K562 (cell line): ENCODE measurements at regions not wholly inside any gene's neighbourhood (a gene's known extent, or its start where the extent isn't known, plus 50 kb on each side); places are given as distances from the start of the nearest gene placed in this dataset.

ENCODE experiments used
- GABPB2 ChIP-seq: fragments of 250-450 bp; sonication (Bioruptor Pico); conservative IDR thresholded peaks from 2 replicates; pipeline ENCODE4 v1.5.1; 2021; ENCODE audit warnings: mild to moderate bottlenecking
- HMGN3 ChIP-seq: IDR thresholded peaks from 2 replicates; pipeline ENCODE4 v1.6.1; 2011; ENCODE audit warnings: borderline replicate concordance, low read depth, mild to moderate bottlenecking, mixed read lengths, low read length; ENCODE audit not compliant: insufficient read length; ENCODE audit errors: extremely low read depth
- RFX7 ChIP-seq: fragments of 250-450 bp; sonication (Bioruptor Pico); IDR thresholded peaks from 2 replicates; pipeline ENCODE4 v1.5.1; 2021; ENCODE audit warnings: mild to moderate bottlenecking
- ZNF311 ChIP-seq: fragments of 250-450 bp; sonication (Bioruptor Pico); IDR thresholded peaks from 2 replicates; pipeline ENCODE4 v1.4.0; 2020; ENCODE audit warnings: mild to moderate bottlenecking, moderate library complexity
- ZNF551 ChIP-seq: fragments of 250-450 bp; sonication (Bioruptor Pico); IDR thresholded peaks from 2 replicates; pipeline ENCODE4 v1.5.0; 2021; ENCODE audit warnings: mild to moderate bottlenecking, moderate library complexity
- TF ChIP-seq, protein P1 (sequence below): fragments of 200-600 bp; sonication (generic); IDR thresholded peaks from one replicate; pipeline ENCODE4 v1.6.1; 2012; ENCODE audit warnings: mild to moderate bottlenecking, low read depth, low read length, inconsistent platforms
- TF ChIP-seq, protein P2 (sequence below): fragments of 450-650 bp; IDR thresholded peaks from 2 replicates; pipeline ENCODE4 v1.7.1; 2018; ENCODE audit warnings: mild to moderate bottlenecking, low read depth; ENCODE audit not compliant: partially characterized antibody
- TF ChIP-seq, protein P3 (sequence below): sonication (generic); formaldehyde crosslinking; IDR thresholded peaks from 2 replicates; pipeline ENCODE4 v1.8.0; 2022; ENCODE audit warnings: mild to moderate bottlenecking, missing genetic modification reagents

DNA sequence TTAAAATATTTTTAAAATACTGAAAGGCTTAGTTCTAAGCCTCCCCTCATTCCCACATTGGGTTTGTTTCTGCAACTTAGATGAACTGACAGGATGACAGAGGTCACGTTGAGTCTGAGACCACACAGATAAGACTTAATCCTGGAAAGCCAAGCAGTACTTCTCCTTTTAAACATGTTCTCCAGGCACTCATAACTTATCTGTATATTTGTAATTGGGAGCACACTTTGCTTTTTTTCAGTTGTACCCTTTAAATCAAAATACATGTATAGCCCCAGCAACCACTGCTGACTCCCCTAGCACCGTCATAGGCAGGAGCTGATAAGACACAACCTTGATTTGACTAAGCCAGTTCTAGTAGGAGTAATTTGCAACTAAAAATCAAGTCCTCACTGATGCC lies 394.8 kb downstream of the PID1 start (continued):
- TF ChIP-seq, protein P1, sequence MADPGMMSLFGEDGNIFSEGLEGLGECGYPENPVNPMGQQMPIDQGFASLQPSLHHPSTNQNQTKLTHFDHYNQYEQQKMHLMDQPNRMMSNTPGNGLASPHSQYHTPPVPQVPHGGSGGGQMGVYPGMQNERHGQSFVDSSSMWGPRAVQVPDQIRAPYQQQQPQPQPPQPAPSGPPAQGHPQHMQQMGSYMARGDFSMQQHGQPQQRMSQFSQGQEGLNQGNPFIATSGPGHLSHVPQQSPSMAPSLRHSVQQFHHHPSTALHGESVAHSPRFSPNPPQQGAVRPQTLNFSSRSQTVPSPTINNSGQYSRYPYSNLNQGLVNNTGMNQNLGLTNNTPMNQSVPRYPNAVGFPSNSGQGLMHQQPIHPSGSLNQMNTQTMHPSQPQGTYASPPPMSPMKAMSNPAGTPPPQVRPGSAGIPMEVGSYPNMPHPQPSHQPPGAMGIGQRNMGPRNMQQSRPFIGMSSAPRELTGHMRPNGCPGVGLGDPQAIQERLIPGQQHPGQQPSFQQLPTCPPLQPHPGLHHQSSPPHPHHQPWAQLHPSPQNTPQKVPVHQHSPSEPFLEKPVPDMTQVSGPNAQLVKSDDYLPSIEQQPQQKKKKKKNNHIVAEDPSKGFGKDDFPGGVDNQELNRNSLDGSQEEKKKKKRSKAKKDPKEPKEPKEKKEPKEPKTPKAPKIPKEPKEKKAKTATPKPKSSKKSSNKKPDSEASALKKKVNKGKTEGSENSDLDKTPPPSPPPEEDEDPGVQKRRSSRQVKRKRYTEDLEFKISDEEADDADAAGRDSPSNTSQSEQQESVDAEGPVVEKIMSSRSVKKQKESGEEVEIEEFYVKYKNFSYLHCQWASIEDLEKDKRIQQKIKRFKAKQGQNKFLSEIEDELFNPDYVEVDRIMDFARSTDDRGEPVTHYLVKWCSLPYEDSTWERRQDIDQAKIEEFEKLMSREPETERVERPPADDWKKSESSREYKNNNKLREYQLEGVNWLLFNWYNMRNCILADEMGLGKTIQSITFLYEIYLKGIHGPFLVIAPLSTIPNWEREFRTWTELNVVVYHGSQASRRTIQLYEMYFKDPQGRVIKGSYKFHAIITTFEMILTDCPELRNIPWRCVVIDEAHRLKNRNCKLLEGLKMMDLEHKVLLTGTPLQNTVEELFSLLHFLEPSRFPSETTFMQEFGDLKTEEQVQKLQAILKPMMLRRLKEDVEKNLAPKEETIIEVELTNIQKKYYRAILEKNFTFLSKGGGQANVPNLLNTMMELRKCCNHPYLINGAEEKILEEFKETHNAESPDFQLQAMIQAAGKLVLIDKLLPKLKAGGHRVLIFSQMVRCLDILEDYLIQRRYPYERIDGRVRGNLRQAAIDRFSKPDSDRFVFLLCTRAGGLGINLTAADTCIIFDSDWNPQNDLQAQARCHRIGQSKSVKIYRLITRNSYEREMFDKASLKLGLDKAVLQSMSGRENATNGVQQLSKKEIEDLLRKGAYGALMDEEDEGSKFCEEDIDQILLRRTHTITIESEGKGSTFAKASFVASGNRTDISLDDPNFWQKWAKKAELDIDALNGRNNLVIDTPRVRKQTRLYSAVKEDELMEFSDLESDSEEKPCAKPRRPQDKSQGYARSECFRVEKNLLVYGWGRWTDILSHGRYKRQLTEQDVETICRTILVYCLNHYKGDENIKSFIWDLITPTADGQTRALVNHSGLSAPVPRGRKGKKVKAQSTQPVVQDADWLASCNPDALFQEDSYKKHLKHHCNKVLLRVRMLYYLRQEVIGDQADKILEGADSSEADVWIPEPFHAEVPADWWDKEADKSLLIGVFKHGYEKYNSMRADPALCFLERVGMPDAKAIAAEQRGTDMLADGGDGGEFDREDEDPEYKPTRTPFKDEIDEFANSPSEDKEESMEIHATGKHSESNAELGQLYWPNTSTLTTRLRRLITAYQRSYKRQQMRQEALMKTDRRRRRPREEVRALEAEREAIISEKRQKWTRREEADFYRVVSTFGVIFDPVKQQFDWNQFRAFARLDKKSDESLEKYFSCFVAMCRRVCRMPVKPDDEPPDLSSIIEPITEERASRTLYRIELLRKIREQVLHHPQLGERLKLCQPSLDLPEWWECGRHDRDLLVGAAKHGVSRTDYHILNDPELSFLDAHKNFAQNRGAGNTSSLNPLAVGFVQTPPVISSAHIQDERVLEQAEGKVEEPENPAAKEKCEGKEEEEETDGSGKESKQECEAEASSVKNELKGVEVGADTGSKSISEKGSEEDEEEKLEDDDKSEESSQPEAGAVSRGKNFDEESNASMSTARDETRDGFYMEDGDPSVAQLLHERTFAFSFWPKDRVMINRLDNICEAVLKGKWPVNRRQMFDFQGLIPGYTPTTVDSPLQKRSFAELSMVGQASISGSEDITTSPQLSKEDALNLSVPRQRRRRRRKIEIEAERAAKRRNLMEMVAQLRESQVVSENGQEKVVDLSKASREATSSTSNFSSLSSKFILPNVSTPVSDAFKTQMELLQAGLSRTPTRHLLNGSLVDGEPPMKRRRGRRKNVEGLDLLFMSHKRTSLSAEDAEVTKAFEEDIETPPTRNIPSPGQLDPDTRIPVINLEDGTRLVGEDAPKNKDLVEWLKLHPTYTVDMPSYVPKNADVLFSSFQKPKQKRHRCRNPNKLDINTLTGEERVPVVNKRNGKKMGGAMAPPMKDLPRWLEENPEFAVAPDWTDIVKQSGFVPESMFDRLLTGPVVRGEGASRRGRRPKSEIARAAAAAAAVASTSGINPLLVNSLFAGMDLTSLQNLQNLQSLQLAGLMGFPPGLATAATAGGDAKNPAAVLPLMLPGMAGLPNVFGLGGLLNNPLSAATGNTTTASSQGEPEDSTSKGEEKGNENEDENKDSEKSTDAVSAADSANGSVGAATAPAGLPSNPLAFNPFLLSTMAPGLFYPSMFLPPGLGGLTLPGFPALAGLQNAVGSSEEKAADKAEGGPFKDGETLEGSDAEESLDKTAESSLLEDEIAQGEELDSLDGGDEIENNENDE: no peak
- TF ChIP-seq HMGN3 (no peak), ZNF551 (CRISPR knock-in tag) (no peak), RFX7 (no peak), GABPB2 (CRISPR knock-in tag) (no peak), ZNF311 (no peak)
- TF ChIP-seq, protein P2, sequence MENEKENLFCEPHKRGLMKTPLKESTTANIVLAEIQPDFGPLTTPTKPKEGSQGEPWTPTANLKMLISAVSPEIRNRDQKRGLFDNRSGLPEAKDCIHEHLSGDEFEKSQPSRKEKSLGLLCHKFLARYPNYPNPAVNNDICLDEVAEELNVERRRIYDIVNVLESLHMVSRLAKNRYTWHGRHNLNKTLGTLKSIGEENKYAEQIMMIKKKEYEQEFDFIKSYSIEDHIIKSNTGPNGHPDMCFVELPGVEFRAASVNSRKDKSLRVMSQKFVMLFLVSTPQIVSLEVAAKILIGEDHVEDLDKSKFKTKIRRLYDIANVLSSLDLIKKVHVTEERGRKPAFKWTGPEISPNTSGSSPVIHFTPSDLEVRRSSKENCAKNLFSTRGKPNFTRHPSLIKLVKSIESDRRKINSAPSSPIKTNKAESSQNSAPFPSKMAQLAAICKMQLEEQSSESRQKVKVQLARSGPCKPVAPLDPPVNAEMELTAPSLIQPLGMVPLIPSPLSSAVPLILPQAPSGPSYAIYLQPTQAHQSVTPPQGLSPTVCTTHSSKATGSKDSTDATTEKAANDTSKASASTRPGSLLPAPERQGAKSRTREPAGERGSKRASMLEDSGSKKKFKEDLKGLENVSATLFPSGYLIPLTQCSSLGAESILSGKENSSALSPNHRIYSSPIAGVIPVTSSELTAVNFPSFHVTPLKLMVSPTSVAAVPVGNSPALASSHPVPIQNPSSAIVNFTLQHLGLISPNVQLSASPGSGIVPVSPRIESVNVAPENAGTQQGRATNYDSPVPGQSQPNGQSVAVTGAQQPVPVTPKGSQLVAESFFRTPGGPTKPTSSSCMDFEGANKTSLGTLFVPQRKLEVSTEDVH: no peak
- TF ChIP-seq, protein P3, sequence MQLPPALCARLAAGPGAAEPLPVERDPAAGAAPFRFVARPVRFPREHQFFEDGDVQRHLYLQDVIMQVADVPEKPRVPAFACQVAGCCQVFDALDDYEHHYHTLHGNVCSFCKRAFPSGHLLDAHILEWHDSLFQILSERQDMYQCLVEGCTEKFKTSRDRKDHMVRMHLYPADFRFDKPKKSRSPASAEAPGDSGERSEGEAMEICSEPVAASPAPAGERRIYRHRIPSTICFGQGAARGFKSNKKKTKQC: no peak
